HEK293 (cell line): ENCODE measurements at regions not wholly inside any gene's neighbourhood (a gene's known extent, or its start where the extent isn't known, plus 50 kb on each side); places are given as distances from the start of the nearest gene placed in this dataset.

Experiments
- CTCF ChIA-PET: fragments of 350-600 bp; formaldehyde crosslinking; extraction: SDS; loops from one replicate; lab custom pipeline; 2021; ENCODE audit warnings: antibody characterized with exemption; lab: Yijun Ruan, JAX
- POLR2A ChIA-PET: fragments of 300-600 bp; formaldehyde crosslinking; extraction: SDS; loops from one replicate; lab custom pipeline; 2020; ENCODE audit warnings: antibody characterized with exemption, inconsistent platforms; lab: Yijun Ruan, JAX
- H3K27ac ChIP-seq: fragments of 200-500 bp; sonication (Bioruptor generic); 2 replicates; pipeline ENCODE4 v1.5.1; 2014; ENCODE audit warnings: low read depth, low read length, control low read depth, inconsistent platforms; ENCODE audit errors: extremely low read depth
- H3K36me3 ChIP-seq, 2 experiments: fragments of 200-500 bp in 1 of 2; sonication (Bioruptor generic) in 1 of 2; 1 replicate in 1 of 2; 2 replicates in 1 of 2; pipeline ENCODE4 v1.5.1; 2014 to 2017; ENCODE audit warnings: inconsistent platforms in 2 of 2, low read length in 2 of 2; ENCODE audit not compliant: control insufficient read depth in 2 of 2, insufficient read depth in 1 of 2
- H3K4me1 ChIP-seq: fragments of 200-500 bp; sonication (Bioruptor generic); 2 replicates; pipeline ENCODE4 v1.5.1; 2014; ENCODE audit warnings: mild to moderate bottlenecking, low read length, inconsistent platforms; ENCODE audit not compliant: control insufficient read depth, insufficient read depth
- H3K4me3 ChIP-seq: 2 replicates; pipeline ENCODE4 v1.5.1; 2011; ENCODE audit warnings: low read depth, mild to moderate bottlenecking, control low read depth, low read length, moderate library complexity
- H3K9me3 ChIP-seq: fragments of 200-500 bp; sonication (Bioruptor generic); 2 replicates; pipeline ENCODE4 v1.5.1; 2014; ENCODE audit warnings: low read depth, low read length, inconsistent platforms; ENCODE audit not compliant: control insufficient read depth, insufficient read depth
- BCL6B ChIP-seq: fragments of 450-650 bp; formaldehyde crosslinking; IDR thresholded peaks from 2 replicates; pipeline ENCODE4 v1.5.1; 2017; ENCODE audit warnings: missing biosample characterization, missing genetic modification characterization
- GFI1B ChIP-seq: fragments of 450-650 bp; formaldehyde crosslinking; IDR thresholded peaks from 2 replicates; pipeline ENCODE4 v1.5.1; 2016; ENCODE audit warnings: missing biosample characterization, missing genetic modification characterization
- KLF7 ChIP-seq: fragments of 450-650 bp; formaldehyde crosslinking; IDR thresholded peaks from 2 replicates; pipeline ENCODE4 v1.5.1; 2016; ENCODE audit warnings: missing biosample characterization, missing genetic modification characterization, borderline replicate concordance
- TSHZ1 ChIP-seq: fragments of 450-650 bp; formaldehyde crosslinking; IDR thresholded peaks from 2 replicates; pipeline ENCODE4 v1.5.1; 2016; ENCODE audit warnings: missing biosample characterization, missing genetic modification characterization, borderline replicate concordance
- ZBTB1 ChIP-seq: fragments of 450-650 bp; formaldehyde crosslinking; IDR thresholded peaks from 2 replicates; pipeline ENCODE4 v1.5.1; 2016; ENCODE audit warnings: missing biosample characterization, missing genetic modification characterization
- ZFP37 ChIP-seq: fragments of 450-650 bp; formaldehyde crosslinking; IDR thresholded peaks from 2 replicates; pipeline ENCODE4 v1.5.1; 2016; ENCODE audit warnings: missing biosample characterization, missing genetic modification characterization
- ZNF248 ChIP-seq: fragments of 450-650 bp; formaldehyde crosslinking; IDR thresholded peaks from 2 replicates; pipeline ENCODE4 v1.5.1; 2017; ENCODE audit warnings: missing biosample characterization, missing genetic modification characterization
- ZNF26 ChIP-seq: fragments of 450-650 bp; formaldehyde crosslinking; IDR thresholded peaks from 2 replicates; pipeline ENCODE4 v1.5.1; 2016; ENCODE audit warnings: missing biosample characterization, missing genetic modification characterization
- ZNF311 ChIP-seq: fragments of 450-650 bp; formaldehyde crosslinking; IDR thresholded peaks from 2 replicates; pipeline ENCODE4 v1.5.1; 2017; ENCODE audit warnings: missing biosample characterization, missing genetic modification characterization, borderline replicate concordance
- ZNF426 ChIP-seq: fragments of 450-650 bp; formaldehyde crosslinking; IDR thresholded peaks from 2 replicates; pipeline ENCODE4 v1.5.1; 2017; ENCODE audit warnings: missing biosample characterization, missing genetic modification characterization, mild to moderate bottlenecking, inconsistent platforms, moderate library complexity
- ZNF514 ChIP-seq: fragments of 450-650 bp; formaldehyde crosslinking; IDR thresholded peaks from 2 replicates; pipeline ENCODE4 v1.5.1; 2016; ENCODE audit warnings: missing biosample characterization, missing genetic modification characterization
- ZNF521 ChIP-seq: fragments of 450-650 bp; formaldehyde crosslinking; IDR thresholded peaks from 2 replicates; pipeline ENCODE4 v1.5.1; 2017; ENCODE audit warnings: missing biosample characterization, mild to moderate bottlenecking, missing genetic modification characterization
- ZNF549 ChIP-seq: fragments of 450-650 bp; IDR thresholded peaks from 2 replicates; pipeline ENCODE4 v1.5.1; 2018; ENCODE audit warnings: missing biosample characterization, missing genetic modification characterization, mild to moderate bottlenecking, inconsistent platforms, moderate library complexity
- ZNF558 ChIP-seq: fragments of 450-650 bp; formaldehyde crosslinking; IDR thresholded peaks from 2 replicates; pipeline ENCODE4 v1.5.1; 2016; ENCODE audit warnings: missing biosample characterization, missing genetic modification characterization
- ZNF560 ChIP-seq: fragments of 450-650 bp; formaldehyde crosslinking; IDR thresholded peaks from 2 replicates; pipeline ENCODE4 v1.5.1; 2017; ENCODE audit warnings: missing biosample characterization, missing genetic modification characterization, borderline replicate concordance
- ZNF610 ChIP-seq: fragments of 450-650 bp; formaldehyde crosslinking; IDR thresholded peaks from 2 replicates; pipeline ENCODE4 v1.5.1; 2016; ENCODE audit warnings: missing biosample characterization, missing genetic modification characterization, borderline replicate concordance
- ZNF658 ChIP-seq: fragments of 450-650 bp; formaldehyde crosslinking; IDR thresholded peaks from 2 replicates; pipeline ENCODE4; 2016; ENCODE audit warnings: missing biosample characterization, missing genetic modification characterization
- ZXDB ChIP-seq: fragments of 450-650 bp; formaldehyde crosslinking; IDR thresholded peaks from 2 replicates; pipeline ENCODE4 v1.5.1; 2016; ENCODE audit warnings: missing biosample characterization, missing genetic modification characterization
- TF ChIP-seq, protein P1 (sequence below): fragments of 450-650 bp; formaldehyde crosslinking; conservative IDR thresholded peaks from 2 replicates; pipeline ENCODE4 v1.5.1; 2016; ENCODE audit warnings: low read depth, missing biosample characterization, missing genetic modification characterization
- TF ChIP-seq, protein P2 (sequence below): fragments of 450-650 bp; formaldehyde crosslinking; optimal IDR thresholded peaks from 2 replicates; pipeline ENCODE3; 2016; ENCODE audit warnings: missing biosample characterization, mild to moderate bottlenecking, missing genetic modification characterization
- TF ChIP-seq, protein P3 (sequence below): fragments of 450-650 bp; formaldehyde crosslinking; IDR thresholded peaks from 2 replicates; pipeline ENCODE4 v1.5.1; 2016; ENCODE audit warnings: missing biosample characterization, missing genetic modification characterization

DNA sequence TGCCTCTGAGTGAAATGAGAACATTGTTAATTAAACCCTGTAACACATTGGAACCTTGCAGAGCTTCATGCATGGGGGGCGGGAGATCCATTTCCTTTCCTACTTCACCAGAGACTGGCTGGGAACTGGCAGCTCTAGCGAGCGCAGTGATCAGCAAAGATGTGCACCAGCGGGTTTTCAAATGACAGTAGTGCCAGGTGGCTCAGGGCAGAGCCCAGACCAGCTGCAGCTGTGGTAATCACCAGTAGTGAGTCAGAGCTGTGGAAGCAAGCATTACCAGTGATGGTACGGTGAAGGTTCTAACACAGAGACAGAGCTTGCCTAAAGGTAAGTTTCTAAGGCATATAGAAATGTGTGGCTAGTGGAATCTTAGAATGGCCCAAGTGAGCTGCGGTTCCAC is 1009.7 kb upstream of the CELF2 start (continued):
- TF ChIP-seq TSHZ1 (tag by site-specific recombination) = no peak
- TF ChIP-seq ZNF26 = no peak
- no peak for TF ChIP-seq ZNF658
- TF ChIP-seq ZNF560 (tag by site-specific recombination) = no peak
- TF ChIP-seq ZBTB1 (tag by site-specific recombination) = no peak

DNA sequence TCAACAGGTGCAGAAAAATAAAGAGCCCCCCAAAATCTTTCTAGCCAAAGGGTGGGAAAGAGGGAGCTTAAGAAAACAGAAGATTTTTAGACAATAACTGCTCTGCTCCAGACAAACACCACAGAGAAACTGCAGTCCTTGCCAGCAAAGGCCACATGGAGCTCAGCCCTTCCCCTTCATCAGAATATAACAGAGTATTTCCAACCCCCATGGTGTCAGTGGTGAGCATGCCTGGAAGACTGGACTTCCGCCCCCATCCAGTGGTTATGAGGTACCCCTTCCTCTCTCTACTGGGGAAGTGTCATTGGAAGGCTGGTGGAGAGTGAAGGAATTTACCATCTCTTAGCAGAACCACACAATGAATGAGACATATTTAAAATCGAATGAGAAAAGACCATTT is 1007.3 kb upstream of the CELF2 start:
- POLR2A ChIA-PET = no interaction called here
- H3K4me1 ChIP-seq = no peaks in the 10 kb centered on the region; the same call in 1 of the 2 replicates

GRCh38 chr10:10014846-10015245 is 1002.8 kb upstream of the CELF2 start:
- CTCF ChIA-PET = no interaction called here
- TF ChIP-seq, protein P1, sequence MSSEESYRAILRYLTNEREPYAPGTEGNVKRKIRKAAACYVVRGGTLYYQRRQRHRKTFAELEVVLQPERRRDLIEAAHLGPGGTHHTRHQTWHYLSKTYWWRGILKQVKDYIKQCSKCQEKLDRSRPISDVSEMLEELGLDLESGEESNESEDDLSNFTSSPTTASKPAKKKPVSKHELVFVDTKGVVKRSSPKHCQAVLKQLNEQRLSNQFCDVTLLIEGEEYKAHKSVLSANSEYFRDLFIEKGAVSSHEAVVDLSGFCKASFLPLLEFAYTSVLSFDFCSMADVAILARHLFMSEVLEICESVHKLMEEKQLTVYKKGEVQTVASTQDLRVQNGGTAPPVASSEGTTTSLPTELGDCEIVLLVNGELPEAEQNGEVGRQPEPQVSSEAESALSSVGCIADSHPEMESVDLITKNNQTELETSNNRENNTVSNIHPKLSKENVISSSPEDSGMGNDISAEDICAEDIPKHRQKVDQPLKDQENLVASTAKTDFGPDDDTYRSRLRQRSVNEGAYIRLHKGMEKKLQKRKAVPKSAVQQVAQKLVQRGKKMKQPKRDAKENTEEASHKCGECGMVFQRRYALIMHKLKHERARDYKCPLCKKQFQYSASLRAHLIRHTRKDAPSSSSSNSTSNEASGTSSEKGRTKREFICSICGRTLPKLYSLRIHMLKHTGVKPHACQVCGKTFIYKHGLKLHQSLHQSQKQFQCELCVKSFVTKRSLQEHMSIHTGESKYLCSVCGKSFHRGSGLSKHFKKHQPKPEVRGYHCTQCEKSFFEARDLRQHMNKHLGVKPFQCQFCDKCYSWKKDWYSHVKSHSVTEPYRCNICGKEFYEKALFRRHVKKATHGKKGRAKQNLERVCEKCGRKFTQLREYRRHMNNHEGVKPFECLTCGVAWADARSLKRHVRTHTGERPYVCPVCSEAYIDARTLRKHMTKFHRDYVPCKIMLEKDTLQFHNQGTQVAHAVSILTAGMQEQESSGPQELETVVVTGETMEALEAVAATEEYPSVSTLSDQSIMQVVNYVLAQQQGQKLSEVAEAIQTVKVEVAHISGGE (tag by site-specific recombination) = no peak
- TF ChIP-seq ZNF311 = no peak
- TF ChIP-seq ZNF610 = no peak
- TF ChIP-seq, protein P2, sequence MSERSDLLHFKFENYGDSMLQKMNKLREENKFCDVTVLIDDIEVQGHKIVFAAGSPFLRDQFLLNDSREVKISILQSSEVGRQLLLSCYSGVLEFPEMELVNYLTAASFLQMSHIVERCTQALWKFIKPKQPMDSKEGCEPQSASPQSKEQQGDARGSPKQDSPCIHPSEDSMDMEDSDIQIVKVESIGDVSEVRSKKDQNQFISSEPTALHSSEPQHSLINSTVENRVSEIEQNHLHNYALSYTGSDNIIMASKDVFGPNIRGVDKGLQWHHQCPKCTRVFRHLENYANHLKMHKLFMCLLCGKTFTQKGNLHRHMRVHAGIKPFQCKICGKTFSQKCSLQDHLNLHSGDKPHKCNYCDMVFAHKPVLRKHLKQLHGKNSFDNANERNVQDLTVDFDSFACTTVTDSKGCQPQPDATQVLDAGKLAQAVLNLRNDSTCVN = no peak
- TF ChIP-seq BCL6B = no peak
- no peak for TF ChIP-seq ZFP37 (tag by site-specific recombination)
- no peak for TF ChIP-seq ZNF248
- no peak for TF ChIP-seq ZNF521
- TF ChIP-seq ZNF514 (tag by site-specific recombination) = no peak
- TF ChIP-seq GFI1B (tag by site-specific recombination) = no peak
- TF ChIP-seq ZNF426 (tag by site-specific recombination) = no peak
- no peak for TF ChIP-seq ZNF558 (tag by site-specific recombination)
- Histone ChIP-seq H3K27ac (no peak overlapping the region), H3K36me3 (no peaks in the 10 kb centered on the region), H3K4me3 (no peak overlapping the region), H3K4me1 (no peaks in the 10 kb centered on the region; the same call in 1 of the 2 replicates), H3K9me3 (no peaks in the 10 kb centered on the region)
- POLR2A ChIA-PET = no interaction called here

More for the DNA sequence above, 1007.3 kb upstream of the CELF2 start:
- CTCF ChIA-PET = no interaction called here
- H3K36me3 ChIP-seq = no peaks in the 10 kb centered on the region
- TF ChIP-seq ZNF549 (tag by site-specific recombination) = no peak
- TF ChIP-seq KLF7 (tag by site-specific recombination) = no peak
- no peak for TF ChIP-seq ZXDB (tag by site-specific recombination)
- no peak for TF ChIP-seq ZNF558 (tag by site-specific recombination)
- TF ChIP-seq, protein P3, sequence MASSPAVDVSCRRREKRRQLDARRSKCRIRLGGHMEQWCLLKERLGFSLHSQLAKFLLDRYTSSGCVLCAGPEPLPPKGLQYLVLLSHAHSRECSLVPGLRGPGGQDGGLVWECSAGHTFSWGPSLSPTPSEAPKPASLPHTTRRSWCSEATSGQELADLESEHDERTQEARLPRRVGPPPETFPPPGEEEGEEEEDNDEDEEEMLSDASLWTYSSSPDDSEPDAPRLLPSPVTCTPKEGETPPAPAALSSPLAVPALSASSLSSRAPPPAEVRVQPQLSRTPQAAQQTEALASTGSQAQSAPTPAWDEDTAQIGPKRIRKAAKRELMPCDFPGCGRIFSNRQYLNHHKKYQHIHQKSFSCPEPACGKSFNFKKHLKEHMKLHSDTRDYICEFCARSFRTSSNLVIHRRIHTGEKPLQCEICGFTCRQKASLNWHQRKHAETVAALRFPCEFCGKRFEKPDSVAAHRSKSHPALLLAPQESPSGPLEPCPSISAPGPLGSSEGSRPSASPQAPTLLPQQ (tag by site-specific recombination) = no peak
- no peak overlapping the region for H3K4me3 ChIP-seq
- H3K9me3 ChIP-seq = no peaks in the 10 kb centered on the region
- no peak overlapping the region for H3K27ac ChIP-seq
